Nephron progenitor cell (in vitro differentiated cells): ENCODE measurements at regions not wholly inside any gene's neighbourhood (a gene's known extent, or its start where the extent isn't known, plus 50 kb on each side); places are given as distances from the start of the nearest gene placed in this dataset.

ENCODE experiments used
- DNase-seq: peaks from one replicate; pipeline ENCODE4 v3.0.0; 2021
- H3K27ac Mint-ChIP-seq: 2 replicates; pipeline ENCODE4 v1.8.0; 2021; ENCODE audit warnings: mild to moderate bottlenecking, moderate library complexity, mixed read lengths
- H3K27me3 Mint-ChIP-seq: 2 replicates; pipeline ENCODE4 v1.8.0; 2021; ENCODE audit warnings: mild to moderate bottlenecking, low read depth, mixed read lengths; ENCODE audit not compliant: poor library complexity
- H3K36me3 Mint-ChIP-seq: 2 replicates; pipeline ENCODE4 v1.8.0; 2021; ENCODE audit warnings: low read depth, mixed read lengths
- H3K4me1 Mint-ChIP-seq: 2 replicates; pipeline ENCODE4 v1.8.0; 2021; ENCODE audit warnings: mixed read lengths
- H3K4me3 Mint-ChIP-seq: 2 replicates; pipeline ENCODE4 v1.8.0; 2021; ENCODE audit warnings: mild to moderate bottlenecking, moderate library complexity, mixed read lengths
- H3K9me3 Mint-ChIP-seq: 2 replicates; pipeline ENCODE4 v1.8.0; 2021; ENCODE audit warnings: mild to moderate bottlenecking, moderate library complexity, mixed read lengths
- TF ChIP-seq, protein P1 (sequence below): fragments of 200-600 bp; sonication (generic); IDR thresholded peaks from 2 replicates; pipeline ENCODE4 v1.5.0; 2021; ENCODE audit warnings: antibody characterized with exemption

DNA sequence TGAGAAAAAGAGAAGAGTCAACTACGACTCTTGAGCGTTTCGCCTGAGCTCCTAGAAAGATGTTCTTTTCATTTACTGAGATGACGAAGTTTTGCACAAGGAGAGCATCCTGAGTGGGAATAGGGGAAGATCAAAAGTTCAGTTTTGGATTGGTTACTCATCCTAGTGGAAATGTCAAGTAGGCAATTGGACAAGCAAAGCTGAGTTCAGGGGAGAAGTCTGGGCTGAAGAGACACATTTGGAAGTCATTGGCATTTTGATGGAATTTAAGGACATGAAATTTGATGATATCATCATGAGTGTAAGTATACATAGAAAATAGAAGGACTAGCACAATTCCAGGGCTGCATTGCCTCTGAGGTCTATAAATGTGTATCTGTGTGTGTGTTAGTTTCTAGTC is 416.6 kb downstream of the RAD51AP2 start:
- H3K4me3 Mint-ChIP-seq = no peak overlapping the region
- H3K36me3 Mint-ChIP-seq = no peaks in the 10 kb centered on the region
- H3K9me3 Mint-ChIP-seq = no peaks in the 10 kb centered on the region
- no peaks in the 10 kb centered on the region for H3K27me3 Mint-ChIP-seq
- no peaks in the 10 kb centered on the region for H3K4me1 Mint-ChIP-seq
- no peak overlapping the region for H3K27ac Mint-ChIP-seq
- no peak for DNase-seq
- TF ChIP-seq, protein P1, sequence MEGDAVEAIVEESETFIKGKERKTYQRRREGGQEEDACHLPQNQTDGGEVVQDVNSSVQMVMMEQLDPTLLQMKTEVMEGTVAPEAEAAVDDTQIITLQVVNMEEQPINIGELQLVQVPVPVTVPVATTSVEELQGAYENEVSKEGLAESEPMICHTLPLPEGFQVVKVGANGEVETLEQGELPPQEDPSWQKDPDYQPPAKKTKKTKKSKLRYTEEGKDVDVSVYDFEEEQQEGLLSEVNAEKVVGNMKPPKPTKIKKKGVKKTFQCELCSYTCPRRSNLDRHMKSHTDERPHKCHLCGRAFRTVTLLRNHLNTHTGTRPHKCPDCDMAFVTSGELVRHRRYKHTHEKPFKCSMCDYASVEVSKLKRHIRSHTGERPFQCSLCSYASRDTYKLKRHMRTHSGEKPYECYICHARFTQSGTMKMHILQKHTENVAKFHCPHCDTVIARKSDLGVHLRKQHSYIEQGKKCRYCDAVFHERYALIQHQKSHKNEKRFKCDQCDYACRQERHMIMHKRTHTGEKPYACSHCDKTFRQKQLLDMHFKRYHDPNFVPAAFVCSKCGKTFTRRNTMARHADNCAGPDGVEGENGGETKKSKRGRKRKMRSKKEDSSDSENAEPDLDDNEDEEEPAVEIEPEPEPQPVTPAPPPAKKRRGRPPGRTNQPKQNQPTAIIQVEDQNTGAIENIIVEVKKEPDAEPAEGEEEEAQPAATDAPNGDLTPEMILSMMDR = no peak

DNA sequence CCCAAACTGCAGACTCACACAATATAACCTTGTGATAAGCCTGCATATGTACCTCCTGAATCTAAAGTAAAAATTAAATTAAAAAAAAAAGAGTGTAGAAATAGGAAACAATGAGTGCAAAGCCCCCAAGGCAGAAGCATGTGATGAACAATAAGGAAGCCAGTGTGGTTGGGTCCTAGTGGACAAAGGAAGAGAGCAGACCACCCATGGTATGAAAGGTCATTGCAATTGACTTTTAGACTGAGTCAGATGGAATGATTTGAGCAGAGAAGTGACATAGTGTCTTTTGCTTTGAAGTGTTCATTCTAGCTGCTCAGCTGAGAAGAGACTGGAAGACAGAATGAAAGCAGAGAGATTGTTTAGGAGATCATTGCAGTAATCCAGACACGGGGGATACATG is 417.1 kb downstream of the RAD51AP2 start:
- no peak overlapping the region for H3K27ac Mint-ChIP-seq
- TF ChIP-seq, protein P1 = no peak
- no peaks in the 10 kb centered on the region for H3K27me3 Mint-ChIP-seq
- no peaks in the 10 kb centered on the region for H3K9me3 Mint-ChIP-seq
- no peak for DNase-seq
- no peaks in the 10 kb centered on the region for H3K36me3 Mint-ChIP-seq
- H3K4me1 Mint-ChIP-seq = no peaks in the 10 kb centered on the region
- no peak overlapping the region for H3K4me3 Mint-ChIP-seq

DNA sequence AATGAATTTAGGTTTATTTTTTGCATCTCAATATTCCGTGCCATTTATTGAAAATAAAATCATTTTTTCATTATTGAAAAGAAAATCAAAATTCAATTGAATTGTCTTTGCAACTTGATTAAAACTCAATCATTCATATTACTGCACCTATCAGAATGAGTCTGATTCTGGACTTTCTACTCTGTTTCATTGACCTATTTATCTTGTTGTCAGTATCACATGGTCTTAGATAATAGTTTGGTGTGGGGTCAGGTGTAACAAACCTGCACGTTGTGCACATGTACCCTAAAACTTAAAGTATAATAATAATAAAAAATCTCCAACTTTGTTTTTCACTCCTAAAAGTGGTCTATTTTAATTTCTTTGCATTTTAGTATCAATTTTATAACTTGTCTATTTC is 422.9 kb downstream of the RAD51AP2 start:
- no peak overlapping the region for H3K27ac Mint-ChIP-seq
- no peak overlapping the region for H3K4me3 Mint-ChIP-seq
- TF ChIP-seq, protein P1 = no peak
- H3K27me3 Mint-ChIP-seq = no peaks in the 10 kb centered on the region
- no peaks in the 10 kb centered on the region for H3K36me3 Mint-ChIP-seq
- no peaks in the 10 kb centered on the region for H3K9me3 Mint-ChIP-seq
- H3K4me1 Mint-ChIP-seq = no peaks in the 10 kb centered on the region
- no peak for DNase-seq

DNA sequence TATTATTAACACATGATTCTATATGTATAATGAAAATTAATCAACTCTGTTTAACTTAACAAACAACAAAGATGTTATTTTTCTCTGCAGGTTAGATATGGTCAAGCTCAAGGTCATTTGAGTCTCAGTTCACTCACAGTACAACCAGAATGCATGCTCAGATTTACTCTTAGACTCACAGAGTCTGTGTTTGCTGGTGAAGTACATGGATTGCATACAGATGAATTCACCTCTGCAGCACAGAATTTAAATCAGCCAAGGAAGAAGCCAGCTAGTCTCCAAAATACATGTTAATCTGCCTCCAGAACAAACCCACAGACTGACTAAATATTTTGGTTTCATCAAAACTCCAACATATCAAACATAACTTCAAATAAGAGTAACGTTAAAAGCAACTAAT is 424.5 kb downstream of the RAD51AP2 start:
- H3K27ac Mint-ChIP-seq = no peak overlapping the region
- H3K36me3 Mint-ChIP-seq = no peaks in the 10 kb centered on the region
- H3K4me3 Mint-ChIP-seq = no peak overlapping the region
- H3K27me3 Mint-ChIP-seq = no peaks in the 10 kb centered on the region
- TF ChIP-seq, protein P1 = no peak
- no peaks in the 10 kb centered on the region for H3K4me1 Mint-ChIP-seq
- H3K9me3 Mint-ChIP-seq = no peaks in the 10 kb centered on the region
- DNase-seq = no peak

DNA sequence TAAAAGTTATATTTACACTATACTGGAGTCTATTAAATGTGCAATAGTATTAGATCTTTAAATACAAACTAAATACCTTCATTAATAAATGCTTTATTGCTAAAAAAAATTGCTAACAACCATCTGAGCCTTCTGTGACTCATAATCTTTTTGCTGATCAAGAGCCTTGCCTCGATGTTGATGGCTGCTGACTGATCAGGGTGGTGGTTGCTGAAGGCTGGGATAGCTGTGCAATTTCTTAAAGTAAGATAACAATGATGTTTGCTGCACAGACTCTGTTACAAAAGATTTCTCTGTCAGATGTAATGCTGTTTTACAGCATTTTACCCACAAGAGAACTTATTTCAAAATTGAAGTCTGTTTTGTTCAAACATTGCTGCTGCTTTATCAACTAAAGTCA is 421.4 kb upstream of the CYRIA start:
- TF ChIP-seq, protein P1 = no peak
- no peaks in the 10 kb centered on the region for H3K4me1 Mint-ChIP-seq
- no peak for DNase-seq
- H3K27ac Mint-ChIP-seq = no peak overlapping the region
- no peaks in the 10 kb centered on the region for H3K9me3 Mint-ChIP-seq
- H3K4me3 Mint-ChIP-seq = no peak overlapping the region
- H3K36me3 Mint-ChIP-seq = no peaks in the 10 kb centered on the region
- H3K27me3 Mint-ChIP-seq = no peaks in the 10 kb centered on the region

DNA sequence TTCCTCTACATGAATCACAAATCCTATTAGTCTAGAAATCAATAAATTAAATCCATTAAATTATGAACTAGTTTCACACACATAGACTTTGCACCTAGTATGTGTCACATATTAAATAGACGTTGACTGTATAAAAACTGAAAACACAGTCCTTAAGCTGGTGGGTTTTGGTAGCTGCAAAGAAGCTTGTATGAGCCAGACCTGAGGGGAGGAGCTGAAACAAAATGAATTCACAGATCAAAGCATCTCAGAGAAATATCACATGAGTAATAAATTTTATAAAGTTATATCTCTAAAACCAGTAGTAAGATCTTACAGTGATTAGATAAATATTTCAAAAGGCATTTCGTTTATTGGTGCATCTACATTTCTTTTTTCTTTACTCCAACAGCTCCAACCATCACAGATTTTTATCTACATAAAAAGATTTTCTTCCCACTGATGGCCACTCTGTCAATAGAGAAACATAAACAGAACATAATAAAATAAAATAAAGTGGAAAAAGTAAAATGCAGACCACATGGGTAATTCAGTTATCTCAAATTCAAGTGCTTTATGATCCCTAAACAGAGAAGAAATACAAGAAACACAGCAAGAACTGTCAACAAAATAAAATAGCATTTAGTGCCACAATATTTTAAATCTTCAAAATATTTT is 420.0 kb upstream of the CYRIA start:
- H3K4me3 Mint-ChIP-seq = no peak overlapping the region
- no peak for DNase-seq
- no peaks in the 10 kb centered on the region for H3K27me3 Mint-ChIP-seq
- TF ChIP-seq, protein P1 = no peak
- no peak overlapping the region for H3K27ac Mint-ChIP-seq
- H3K9me3 Mint-ChIP-seq = no peaks in the 10 kb centered on the region
- H3K4me1 Mint-ChIP-seq = no peaks in the 10 kb centered on the region
- no peaks in the 10 kb centered on the region for H3K36me3 Mint-ChIP-seq
